ENCODE measurements at regions not wholly inside any gene's neighbourhood (a gene's known extent, or its start where the extent isn't known, plus 50 kb on each side); places are given as distances from the start of the nearest gene placed in this dataset.
A peak's percentile ranks its signal among the peaks of the same experiment; 100 is the strongest.

GRCh38 chr11:76288166-76288980, 82.1 kb upstream of the WNT11 start:
- Histone ChIP-seq H3K27ac (no peak overlapping the region), H3K9me3 (ENCODE audit: severe bottlenecking) (no peaks in the 10 kb centered on the region), H3K27me3 (ENCODE audit: insufficient read depth, low read depth, severe bottlenecking) (no peaks in the 10 kb centered on the region), H3K36me3 (no peaks in the 10 kb centered on the region), H3K4me3 (ENCODE audit: low read depth, low read length) (no peak overlapping the region)
- TF ChIP-seq CTCF (IDR thresholded peaks at IDR 0.05; ENCODE audit: low read depth, low read length) = no peak
- no peak for DNase-seq

GRCh38 chr11:76287227-76287626, 80.9 kb upstream of the WNT11 start:
- Histone ChIP-seq H3K9me3 (ENCODE audit: severe bottlenecking) (no peaks in the 10 kb centered on the region), H3K4me3 (ENCODE audit: low read depth, low read length) (no peak overlapping the region), H3K27me3 (ENCODE audit: insufficient read depth, low read depth, severe bottlenecking) (no peaks in the 10 kb centered on the region), H3K36me3 (no peaks in the 10 kb centered on the region), H3K27ac (no peak overlapping the region)
- peak; percentile 15 for DNase-seq
- no peak for TF ChIP-seq CTCF (IDR thresholded peaks at IDR 0.05; ENCODE audit: low read depth, low read length)

GRCh38 chr11:76285397-76286104, 79.2 kb upstream of the WNT11 start:
- Histone ChIP-seq H3K27ac (no peak overlapping the region), H3K9me3 (ENCODE audit: severe bottlenecking) (no peaks in the 10 kb centered on the region), H3K27me3 (ENCODE audit: insufficient read depth, low read depth, severe bottlenecking) (no peaks in the 10 kb centered on the region), H3K36me3 (no peaks in the 10 kb centered on the region), H3K4me3 (ENCODE audit: low read depth, low read length) (no peak overlapping the region)
- DNase-seq = no peak
- no peak for TF ChIP-seq CTCF (IDR thresholded peaks at IDR 0.05; ENCODE audit: low read depth, low read length)

GRCh38 chr11:76284161-76284560, 77.9 kb upstream of the WNT11 start:
- no peak overlapping the region for H3K4me3 ChIP-seq (ENCODE audit: low read depth, low read length)
- TF ChIP-seq CTCF (IDR thresholded peaks at IDR 0.05; ENCODE audit: low read depth, low read length) = no peak
- H3K27me3 ChIP-seq (ENCODE audit: insufficient read depth, low read depth, severe bottlenecking) = no peaks in the 10 kb centered on the region
- H3K27ac ChIP-seq = no peak overlapping the region
- DNase-seq = no peak
- H3K36me3 ChIP-seq = no peaks in the 10 kb centered on the region
- no peaks in the 10 kb centered on the region for H3K9me3 ChIP-seq (ENCODE audit: severe bottlenecking)

- no peaks in the 10 kb centered on the region for H3K27me3 ChIP-seq (ENCODE audit: insufficient read depth, low read depth, severe bottlenecking)
- H3K4me3 ChIP-seq (ENCODE audit: low read depth, low read length) = no peak overlapping the region
- TF ChIP-seq CTCF (IDR thresholded peaks at IDR 0.05; ENCODE audit: low read depth, low read length) = no peak
- DNase-seq = no peak
- no peak overlapping the region for H3K27ac ChIP-seq
- no peaks in the 10 kb centered on the region for H3K36me3 ChIP-seq
- H3K9me3 ChIP-seq (ENCODE audit: severe bottlenecking) = no peaks in the 10 kb centered on the region
Observed at GRCh38 chr11:76282811-76283595, 76.7 kb upstream of the WNT11 start.
